NCI-H748 treated with DMSO at 0.1 percent for 48 hours (cell line): ENCODE measurements at regions not wholly inside any gene's neighbourhood (a gene's known extent, or its start where the extent isn't known, plus 50 kb on each side); places are given as distances from the start of the nearest gene placed in this dataset.
"Not testable (repeated sequence)": the region's sequence is repeated elsewhere in the genome, so short reads cannot be mapped to it uniquely, and the experiment has no call there.

Experiments used
- DNase-seq: peaks from one replicate; lab custom pipeline; 2025; lab: John Stamatoyannopoulos, UW

DNA sequence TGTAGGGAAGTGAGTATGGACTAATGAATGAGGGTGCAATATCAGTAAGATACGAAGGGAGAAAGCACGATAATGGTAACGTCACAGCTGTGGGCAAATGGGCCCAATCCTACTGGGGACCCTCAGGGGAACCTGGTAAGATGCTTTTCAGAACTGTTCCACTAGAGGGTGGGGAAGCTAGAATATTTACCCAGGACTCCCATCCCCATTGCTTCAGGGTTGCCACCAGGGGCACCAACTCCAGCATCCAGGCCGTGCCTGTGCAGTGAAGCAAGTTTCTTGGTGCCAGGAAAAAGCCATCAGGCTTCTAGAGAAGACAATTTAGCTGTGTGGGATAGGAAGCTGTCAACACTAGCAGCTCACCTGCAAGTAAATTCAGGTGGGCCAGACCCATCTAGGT, 409.3 kb downstream of the AGTPBP1 start:
- no peak for DNase-seq

DNA sequence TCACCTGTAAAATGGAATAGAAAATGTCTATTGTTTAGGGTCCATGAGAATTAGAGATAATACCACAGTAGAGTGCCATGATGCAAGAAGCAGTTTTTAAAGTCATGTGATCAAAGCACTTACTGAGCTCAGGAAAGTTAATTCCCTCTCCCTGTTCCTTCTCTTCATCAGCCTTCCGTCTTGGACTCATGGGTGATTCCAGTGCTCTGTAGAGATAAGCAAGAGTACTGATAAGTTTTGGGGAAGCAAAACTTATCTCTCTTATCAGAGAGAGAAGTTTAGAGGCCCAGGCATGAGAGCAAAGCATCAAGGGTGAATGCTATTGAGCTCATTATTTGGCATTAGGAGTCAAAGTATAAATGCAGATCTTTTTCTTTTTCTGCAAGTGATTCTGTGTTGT, 410.1 kb downstream of the AGTPBP1 start:
- DNase-seq: no peak

DNA sequence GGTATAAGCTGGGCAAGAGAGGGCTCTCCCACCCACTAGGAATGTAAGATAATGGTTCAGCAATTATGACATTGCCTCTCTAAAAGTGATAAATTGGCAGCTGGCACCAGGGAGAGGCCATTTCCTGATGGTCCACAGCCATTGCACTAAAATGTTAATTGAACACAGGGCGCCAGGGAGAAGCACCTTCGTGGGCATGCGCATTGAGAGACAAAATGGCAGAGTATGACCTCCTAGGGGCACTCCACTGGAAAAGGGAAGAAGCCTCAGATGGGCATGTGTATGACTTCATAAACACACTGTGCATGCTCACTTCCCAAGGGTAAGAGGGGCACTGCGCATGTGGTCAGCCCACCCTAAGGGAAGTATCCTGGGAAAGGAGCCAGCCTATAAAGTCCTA, 419.2 kb downstream of the AGTPBP1 start:
- no peak for DNase-seq

DNA sequence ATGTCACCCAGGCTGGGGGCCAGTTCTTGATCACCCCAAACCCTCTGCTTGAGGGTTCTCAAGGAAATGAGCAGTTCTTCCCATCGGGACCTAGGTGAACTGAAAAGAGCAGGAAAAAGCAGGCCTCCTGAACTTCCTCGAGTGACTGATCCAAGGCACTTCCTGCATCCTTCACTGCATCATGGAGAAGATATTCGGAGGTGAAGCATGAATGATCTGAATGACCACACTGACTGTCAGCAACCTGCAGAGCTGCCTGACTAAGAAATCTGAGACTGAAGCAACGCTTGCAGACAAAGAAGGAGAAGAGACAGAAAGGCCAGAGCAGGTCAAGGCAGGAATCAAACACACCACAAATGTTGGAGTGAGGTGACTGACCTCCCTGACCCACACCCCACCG, 420.2 kb downstream of the AGTPBP1 start:
- DNase-seq: no peak

- DNase-seq: no peak
Measured at GRCh38 chr9:85319936-85320656, 421.7 kb downstream of the AGTPBP1 start.

DNA sequence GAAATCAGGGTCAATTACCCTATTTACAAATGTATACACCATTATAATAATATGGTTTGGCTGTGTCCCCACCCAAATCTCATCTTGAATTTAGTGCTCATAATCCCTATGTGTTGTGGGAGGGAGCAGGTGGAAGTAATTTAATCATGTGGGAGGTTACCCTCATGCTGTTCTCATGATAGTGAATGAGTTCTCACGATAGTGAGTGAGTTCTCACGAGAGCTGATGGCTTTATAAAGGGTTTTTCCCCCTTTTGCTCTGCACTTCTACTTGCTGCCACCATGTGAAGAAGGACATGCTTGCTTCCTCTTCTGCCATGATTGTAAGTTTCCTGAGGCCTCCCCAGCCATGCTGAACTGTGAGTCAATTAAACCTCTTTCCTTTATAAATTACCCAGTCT, 426.2 kb downstream of the AGTPBP1 start:
- DNase-seq: not testable (repeated sequence)

- DNase-seq: no peak
Measured at GRCh38 chr9:85310573-85310972, 431.2 kb downstream of the AGTPBP1 start.

DNA sequence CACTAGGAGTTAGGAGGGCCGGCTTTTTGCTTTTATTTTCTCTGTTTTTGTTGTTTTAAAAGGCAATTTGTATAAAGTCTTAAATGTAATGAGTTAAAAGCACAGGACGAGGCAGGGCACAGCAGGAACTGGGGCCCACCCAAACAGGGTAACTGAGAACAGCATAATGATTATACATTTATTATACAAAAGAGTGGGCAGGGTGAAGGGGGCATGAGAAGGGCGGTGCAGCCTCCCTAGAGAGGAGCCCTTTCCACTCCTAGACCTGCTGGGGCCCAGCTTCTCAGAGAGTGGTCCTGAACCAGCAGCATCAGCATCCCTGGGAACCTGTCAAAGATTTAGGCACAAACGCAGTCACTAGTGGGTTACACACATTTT, 438.0 kb downstream of the AGTPBP1 start:
- no peak for DNase-seq

GRCh38 chr9:85302938-85303756, 438.6 kb downstream of the AGTPBP1 start:
- DNase-seq: no peak

DNA sequence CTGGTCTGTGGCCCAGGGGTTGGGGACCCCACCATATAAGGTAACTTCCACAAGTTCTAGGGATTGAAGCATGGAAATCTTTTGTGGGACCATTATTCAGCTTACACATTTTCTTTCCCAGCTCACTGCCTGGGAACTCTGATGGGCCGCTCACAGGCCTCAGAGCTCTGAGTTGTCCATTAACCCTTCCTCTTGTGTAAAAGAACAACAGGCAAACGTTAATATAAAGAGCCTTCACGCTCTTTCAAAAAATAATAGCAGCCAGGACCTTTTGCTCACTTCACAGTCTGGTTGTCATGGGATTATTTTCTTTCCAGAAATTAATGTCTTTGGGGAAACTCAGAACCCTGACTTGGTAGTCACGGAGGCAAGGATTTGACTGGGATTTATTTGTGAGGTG, 443.3 kb downstream of the AGTPBP1 start:
- no peak for DNase-seq

DNA sequence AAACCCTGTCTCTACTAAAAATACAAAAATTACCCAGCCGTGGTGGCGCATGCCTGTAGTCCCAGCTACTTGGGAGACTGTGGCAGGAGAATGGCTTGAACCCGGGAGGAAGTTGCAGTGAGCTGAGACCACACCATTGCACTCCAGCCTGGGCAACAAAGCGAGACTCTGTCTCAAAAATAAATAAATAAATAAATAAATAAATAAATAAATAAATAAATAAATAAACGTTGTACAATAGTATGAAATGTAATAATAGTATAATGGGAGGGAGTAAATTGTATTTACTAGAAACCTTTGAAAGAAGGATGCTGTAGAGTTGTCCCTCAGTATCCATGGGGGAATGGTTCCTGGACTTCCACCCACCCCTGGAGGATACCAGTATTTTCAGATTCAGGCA, 446.5 kb downstream of the AGTPBP1 start:
- DNase-seq: not testable (repeated sequence)

DNA sequence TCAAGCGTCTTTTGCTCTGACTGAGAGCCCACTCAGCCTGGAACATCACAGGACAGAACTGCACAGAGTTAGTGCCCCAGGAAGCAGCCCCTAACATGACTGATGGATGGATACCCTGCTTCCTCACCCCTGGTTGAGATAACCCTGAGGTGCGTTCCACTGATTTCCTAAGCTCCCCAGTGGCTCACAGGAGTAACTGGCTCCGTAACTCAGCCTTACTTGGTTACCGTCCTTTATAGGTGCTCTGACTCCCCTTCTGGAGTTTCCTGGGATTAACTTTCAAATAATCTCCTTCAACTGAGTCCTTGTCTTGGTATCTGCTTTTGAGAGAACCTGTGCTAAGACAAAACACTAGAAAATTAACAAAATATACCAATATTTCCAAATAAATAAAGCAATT, 449.5 kb downstream of the AGTPBP1 start:
- no peak for DNase-seq

DNA sequence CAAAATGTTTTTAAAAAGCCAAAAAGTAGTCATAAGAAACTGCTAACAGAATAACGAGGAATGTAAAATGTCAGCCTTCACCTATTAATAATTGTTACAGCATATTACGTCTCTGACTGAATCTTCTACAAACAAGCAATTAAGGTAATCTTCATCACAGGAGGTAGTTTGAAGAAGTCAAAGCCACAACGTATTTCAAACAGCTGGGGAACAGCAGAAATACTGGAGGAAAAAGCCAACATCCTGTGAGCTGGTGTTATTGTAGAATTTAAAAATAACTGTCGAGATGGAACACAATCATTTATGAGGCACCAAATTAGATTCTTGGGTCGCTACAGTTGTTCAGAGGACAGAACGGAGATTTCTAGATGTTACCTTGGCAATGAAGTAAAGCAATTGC, 450.5 kb downstream of the AGTPBP1 start:
- no peak for DNase-seq

GRCh38 chr9:85290019-85290418, 451.7 kb downstream of the AGTPBP1 start:
- DNase-seq: no peak

DNA sequence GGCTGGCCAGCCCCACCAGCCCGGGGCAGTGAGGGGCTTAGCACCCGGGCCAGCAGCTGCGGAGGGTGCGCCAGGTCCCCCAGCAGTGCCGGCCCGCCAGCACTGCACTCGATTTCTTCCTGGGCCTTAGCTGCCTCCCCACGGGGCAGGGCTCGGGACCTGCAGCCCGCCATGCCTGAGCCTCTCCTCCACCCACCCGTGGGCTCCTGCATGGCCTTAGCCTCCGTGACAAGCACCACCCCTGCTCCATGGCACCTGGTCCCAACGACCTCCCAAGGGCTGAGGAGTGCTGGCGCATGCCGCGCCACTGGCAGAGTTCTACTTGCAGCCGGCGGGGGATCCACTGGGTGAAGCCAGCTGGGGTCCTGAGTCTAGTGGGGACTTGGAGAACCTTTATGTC, 452.6 kb downstream of the AGTPBP1 start:
- no peak for DNase-seq

DNA sequence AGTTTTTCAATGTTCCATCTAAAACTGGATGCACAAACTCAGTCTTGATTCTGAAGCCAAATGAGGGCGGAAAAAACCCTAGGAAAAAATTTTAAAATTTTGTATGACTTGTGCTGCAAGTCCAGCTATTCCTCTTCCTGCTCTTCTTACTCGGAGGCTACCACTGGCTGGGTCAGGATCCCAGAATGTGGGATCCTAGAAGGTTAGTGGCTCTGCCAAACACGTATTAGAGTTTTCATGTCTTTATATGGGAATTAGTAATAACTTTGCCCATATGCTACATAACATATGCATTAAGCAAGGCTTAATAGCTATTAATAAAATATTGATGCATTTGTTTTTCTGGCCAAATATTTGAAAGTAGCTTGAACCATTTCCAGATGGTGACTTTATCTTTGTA, 458.3 kb downstream of the AGTPBP1 start:
- no peak for DNase-seq

DNA sequence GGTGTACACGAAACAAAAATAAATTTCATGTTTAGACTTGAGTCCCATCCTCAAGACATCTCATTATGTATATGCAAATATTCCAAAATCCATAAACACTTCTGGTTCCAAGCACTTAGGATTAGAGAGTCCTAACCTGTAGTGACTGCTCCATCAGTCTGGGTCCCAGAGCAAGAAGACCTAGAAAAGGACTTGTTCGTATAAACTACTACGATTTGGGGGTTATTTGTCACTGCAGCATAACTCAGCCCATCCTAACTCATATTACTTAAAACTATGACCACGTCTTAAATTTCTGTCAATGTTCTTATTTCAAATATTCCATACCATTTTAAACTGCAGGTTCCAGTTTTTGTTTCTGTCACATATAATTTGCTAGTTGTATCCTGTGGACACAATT, 463.0 kb downstream of the AGTPBP1 start:
- DNase-seq: no peak

DNA sequence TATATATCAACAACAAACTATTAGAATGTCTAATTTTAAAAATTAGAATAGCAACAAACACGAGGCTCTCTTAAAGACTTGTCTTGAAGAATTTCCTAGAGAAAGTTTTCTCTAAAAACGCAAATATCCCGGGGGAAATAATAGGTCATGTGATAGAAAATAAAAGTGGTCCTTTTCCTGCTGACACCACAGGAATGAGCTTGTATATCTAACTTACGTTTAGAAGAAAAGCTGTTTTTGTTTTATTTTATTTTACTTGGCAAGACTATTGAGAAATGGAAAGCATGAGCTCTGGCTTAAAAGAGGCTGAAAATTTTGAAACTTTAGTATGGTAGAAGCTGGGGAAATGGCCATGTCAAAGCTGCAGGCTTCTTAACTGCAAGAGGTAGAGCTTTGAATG, 465.0 kb downstream of the AGTPBP1 start:
- DNase-seq: no peak

DNA sequence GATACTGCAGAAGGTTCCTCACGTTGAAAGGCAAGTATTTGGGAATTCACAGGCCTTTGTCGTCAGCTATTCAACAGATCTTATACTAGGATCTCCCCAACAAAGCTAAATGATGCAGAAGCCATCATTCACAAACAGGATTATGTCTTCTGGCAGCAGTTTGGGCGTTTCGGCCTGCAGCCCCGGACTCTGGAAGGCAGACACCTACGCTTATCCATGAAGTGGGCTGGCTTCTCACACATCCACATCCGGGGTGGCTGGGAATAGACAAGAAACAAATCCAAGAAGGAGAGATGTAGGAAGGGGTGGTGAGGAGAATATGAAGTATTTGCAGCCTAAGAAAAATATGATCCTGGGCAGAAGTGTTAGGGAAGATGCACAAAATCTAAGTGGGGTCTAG, 471.9 kb downstream of the AGTPBP1 start:
- DNase-seq: no peak

- DNase-seq: no peak
Measured at GRCh38 chr9:85268131-85268530, 473.6 kb downstream of the AGTPBP1 start.

- DNase-seq: no peak
Measured at GRCh38 chr9:85264695-85265094, 477.1 kb downstream of the AGTPBP1 start.

GRCh38 chr9:85263288-85263687, 478.5 kb downstream of the AGTPBP1 start:
- no peak for DNase-seq

GRCh38 chr9:85262333-85262732, 479.4 kb downstream of the AGTPBP1 start:
- no peak for DNase-seq
